HG03558 (cell line): ENCODE measurements at regions not wholly inside any gene's neighbourhood (a gene's known extent, or its start where the extent isn't known, plus 50 kb on each side); places are given as distances from the start of the nearest gene placed in this dataset.

Source experiments
- ATAC-seq: cut with Tn5 transposase; IDR thresholded peaks from one replicate; pipeline ENCODE4 v1.9.1; 2021; ENCODE audit warnings: moderate number of reproducible peaks; ENCODE audit not compliant: unreplicated experiment; ENCODE audit errors: extremely low read depth

GRCh38 chr13:97057176-97057575, 62.9 kb upstream of the OXGR1 start:
- no peak for ATAC-seq

DNA sequence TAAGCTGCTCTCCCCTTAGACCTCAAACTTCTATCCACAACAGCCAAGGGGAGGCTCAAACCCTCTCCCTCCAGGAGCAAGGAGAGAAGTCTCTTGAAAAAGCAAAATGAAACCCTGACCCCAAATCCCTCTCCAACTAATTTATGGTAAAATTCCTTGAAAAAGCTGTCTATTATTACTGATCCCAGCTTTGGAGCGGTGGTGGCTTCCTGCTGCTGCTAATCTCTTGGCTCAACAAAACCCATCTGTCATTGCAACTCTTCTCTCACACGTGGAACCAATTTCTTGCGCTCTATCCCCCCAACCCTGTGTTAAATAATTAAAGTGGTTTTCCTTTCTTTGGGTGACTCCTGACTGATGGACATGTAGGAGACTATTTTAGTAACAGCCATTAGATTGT, 64.1 kb upstream of the OXGR1 start:
- no peak for ATAC-seq

DNA sequence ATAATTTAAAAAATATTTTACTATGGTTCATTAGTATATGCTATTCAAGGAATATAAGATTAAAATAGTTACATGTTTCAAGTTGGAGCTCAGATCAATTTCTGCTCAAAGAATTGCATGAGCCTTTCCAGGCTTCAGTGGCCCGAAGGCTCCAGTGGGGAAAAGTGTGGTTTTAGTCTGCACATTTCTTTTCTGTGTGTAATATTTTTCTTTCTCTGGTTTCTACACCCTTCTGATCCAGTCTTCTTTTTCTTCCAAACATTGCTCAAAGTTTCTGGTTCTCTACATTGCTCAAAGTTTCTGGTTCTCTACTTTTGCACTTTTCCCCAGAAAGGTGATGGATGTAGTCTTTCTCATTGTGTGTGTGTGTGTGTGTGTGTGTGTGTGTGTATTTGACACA, 64.7 kb upstream of the OXGR1 start:
- no peak for ATAC-seq

DNA sequence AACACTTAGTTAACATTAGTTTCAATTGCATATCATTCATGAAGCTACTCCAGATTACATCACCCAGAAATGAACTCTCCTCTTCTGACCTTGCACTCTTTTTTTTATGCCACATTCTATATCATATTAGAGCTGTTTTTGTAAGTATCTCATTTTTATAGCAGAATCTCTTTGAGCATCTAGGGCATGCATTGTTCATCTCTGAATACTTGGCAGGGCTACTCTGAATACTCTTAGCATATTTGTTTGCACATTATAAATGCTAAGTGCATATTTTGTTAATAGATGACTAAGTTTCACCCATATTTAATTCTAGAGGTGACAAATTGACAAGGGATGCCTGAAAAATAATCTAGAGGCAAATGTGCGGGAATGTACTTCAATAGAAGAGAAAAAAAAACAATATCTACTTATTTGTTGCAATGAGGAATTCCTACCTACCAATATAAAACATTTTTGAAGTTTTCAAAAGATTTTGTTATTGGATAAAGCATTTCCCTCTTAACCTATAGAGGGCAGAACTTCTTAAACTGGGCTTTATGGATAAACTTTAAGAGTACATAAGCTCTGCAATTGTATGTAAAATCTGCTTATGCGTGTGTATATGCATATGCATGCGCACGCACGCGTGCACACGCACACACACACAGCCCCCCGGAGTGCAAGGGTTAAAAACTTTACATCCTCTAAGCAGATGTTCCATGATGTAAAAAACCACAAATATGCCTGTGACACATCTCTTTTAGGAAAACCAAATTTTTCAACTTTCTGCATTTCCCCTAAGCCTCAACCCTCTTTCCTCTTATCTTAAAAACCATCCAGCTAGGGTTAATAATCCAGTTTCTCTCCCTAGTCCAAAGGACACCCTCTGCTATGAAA, 73.0 kb upstream of the OXGR1 start:
- ATAC-seq = no peak

DNA sequence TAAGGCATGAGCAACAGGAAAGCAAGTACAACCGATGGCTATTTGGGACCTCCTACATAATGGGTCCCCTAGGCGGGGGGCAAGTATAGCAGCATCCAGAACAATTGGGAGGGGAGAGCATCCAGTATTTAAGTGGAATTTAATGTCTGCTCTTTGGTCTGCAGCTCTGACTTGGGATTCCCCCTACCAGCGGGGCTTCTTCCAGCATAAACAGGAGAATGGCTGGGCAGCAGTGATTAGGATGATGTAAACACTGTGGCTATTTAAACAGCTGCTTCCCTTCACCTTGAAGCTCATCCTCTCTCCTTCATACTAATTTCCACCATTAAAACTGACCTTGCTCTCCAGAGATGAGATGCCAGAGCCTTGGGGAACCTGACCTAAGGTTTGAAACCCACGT, 73.9 kb upstream of the OXGR1 start:
- no peak for ATAC-seq

- ATAC-seq = no peak
Observed at GRCh38 chr13:97069050-97069815, 75.0 kb upstream of the OXGR1 start.

- no peak for ATAC-seq
Observed at GRCh38 chr13:97072297-97072696, 78.0 kb upstream of the OXGR1 start.

DNA sequence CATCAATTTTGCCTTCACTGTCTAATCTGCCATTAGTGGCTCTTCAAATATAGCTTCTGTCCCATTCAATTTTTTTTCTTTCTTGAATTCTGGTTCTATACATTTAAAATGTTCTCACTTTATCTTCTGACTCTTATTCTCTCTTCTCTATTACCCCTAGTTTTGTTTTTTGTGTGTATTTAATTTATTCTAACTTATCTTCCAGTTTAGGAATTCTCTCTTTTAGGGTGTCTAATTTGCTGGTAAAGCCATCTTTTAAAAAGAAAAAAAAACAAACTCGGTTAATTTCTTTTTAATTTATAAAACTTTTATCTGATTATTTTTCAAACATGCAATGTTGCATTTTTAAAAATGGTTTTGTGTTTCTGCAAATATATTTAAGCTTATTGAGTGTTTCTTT, 80.3 kb upstream of the OXGR1 start:
- ATAC-seq = no peak

- ATAC-seq = no peak
Observed at GRCh38 chr13:97076898-97077297, 82.6 kb upstream of the OXGR1 start.

- no peak for ATAC-seq
Observed at GRCh38 chr13:97077341-97077740, 83.1 kb upstream of the OXGR1 start.

DNA sequence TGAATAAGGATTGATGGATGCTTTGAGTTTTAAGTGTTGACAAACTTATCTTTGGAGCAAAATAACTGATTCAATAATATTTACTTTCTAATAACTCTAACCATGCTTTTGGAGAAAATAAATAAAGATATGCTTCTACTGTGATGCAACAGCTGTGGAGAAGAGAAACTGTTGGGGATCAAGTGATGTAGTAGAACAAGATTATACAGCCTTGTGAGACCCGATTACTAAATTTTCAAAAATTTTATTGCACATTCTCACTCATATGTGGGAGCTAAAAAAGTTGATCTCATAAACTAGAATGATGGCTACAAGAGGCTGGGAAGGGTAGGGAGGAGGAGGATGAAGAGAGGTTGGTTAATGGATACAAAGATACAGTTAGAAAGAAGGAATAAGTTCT, 85.5 kb upstream of the OXGR1 start:
- ATAC-seq = no peak

DNA sequence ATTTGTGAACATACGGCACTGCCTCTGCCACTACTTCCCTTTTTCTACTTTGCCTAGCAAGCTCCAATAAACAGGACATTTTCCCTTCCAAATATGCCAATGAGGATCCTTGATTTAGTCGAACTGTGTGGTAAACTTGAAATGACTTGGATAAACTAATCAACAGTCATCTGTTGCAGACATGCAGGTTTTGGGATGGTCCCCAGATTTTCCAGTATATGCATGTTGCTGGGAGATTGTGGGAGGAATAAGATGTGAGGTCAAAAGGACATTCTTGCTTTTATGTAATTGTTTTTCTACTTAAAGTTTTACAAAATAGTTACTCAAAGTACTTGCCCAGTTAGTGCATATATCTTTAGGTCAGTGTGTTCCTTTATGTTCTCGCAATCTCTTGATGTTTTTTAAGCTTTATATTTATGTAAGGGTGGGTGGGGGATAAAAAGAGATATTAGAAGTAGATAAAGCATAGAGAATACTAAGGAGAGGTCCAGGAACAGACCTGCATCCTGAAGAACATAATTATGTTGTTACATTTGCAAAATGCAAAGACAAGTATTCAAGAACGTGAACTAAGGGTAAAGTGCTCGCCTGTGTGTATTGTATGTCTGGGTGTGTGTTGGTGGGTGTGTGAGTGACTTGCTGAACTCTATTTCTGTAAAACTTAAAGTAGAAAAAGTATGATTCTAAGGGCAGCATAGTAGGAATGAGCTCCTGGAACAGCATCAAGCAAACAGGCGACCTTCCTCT, 88.4 kb upstream of the OXGR1 start:
- ATAC-seq = no peak

DNA sequence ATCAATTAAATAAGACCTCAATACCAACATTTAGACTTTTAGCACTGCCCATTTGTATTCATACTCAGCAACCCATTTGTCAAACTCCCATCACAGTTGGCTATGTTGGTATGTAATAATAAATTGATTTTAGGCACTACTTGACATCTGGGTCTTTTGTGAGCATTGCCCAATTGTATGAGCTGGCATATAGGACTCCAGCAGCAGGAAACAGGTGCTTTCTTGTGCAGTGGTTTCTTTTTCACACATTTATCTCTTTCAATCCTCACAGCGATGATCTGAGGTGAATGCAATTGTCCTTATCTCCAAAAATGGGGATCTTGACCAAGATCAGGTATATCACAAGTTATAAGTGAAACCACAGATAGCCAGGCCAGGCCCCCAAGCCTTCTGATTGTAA, 96.9 kb upstream of the OXGR1 start:
- ATAC-seq = no peak

DNA sequence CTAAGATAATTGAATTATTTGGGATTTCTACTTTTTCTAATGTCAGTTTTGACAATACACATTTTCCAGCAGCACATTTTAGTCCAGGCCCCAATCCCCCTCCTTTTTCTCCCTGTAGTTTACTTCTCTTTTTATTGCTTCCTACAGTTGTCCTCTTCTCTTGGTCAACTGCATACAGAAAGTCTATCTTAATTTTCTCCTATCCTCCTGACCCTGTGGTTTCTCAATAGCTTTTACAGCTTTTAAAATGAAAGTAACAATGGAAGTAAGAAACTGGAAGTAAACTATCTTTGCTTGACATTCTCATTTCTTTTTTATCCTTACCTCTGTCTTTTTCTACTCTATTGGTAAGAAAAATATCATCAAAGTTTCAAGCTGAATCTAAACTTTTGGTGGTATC, 106.5 kb upstream of the OXGR1 start:
- no peak for ATAC-seq

GRCh38 chr13:97101912-97102708, 107.8 kb upstream of the OXGR1 start:
- ATAC-seq = no peak

GRCh38 chr13:97106323-97106722, 112.0 kb upstream of the OXGR1 start:
- no peak for ATAC-seq

GRCh38 chr13:97107815-97108529, 113.7 kb upstream of the OXGR1 start:
- no peak for ATAC-seq

DNA sequence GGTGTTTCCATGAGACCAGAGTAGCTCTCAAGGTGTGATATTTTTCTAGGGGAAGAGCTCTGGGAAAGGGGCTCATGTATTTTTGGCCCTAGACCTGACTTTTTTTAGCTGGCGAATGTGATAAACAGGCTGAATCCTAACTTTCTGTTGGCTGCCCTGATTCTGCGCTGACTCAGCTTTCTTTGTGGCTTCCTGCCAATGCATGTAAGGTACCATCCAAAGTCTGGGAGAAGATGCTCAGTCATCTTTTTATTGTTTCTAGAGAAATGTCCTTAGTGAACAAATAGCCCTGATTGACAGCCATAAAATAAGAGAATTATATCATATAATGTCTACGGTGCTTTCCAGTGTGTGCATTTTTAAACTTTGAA, 113.6 kb upstream of the MBNL2 start:
- ATAC-seq = no peak

DNA sequence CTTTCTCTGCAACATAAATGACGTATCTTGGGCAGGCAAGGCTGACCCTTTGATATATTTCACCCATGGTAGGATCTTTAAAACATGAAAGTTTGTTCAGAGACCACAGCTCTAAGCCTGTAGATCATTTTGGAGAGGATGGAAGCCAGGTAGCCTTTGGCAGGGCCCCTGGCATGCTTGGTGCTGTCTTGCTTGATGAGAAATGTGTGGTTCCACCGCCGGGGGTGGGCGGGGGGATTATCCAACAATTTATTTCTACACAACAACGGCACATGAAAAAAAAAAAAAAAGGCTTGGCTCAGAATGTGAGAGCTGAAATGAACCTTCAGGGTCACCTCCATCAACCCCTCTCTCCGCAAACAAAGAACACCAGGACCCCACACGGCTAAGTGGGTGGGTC, 112.9 kb upstream of the MBNL2 start:
- ATAC-seq = no peak
